GM20000 (cell line): ENCODE measurements at regions not wholly inside any gene's neighbourhood (a gene's known extent, or its start where the extent isn't known, plus 50 kb on each side); places are given as distances from the start of the nearest gene placed in this dataset.

Experiments used
- DNase-seq: peaks from one replicate; pipeline ENCODE4 v3.0.0; 2012; ENCODE audit warnings: low spot score
- CTCF ChIP-seq: IDR thresholded peaks from 2 replicates; pipeline ENCODE4 v1.5.1; 2012; ENCODE audit warnings: mild to moderate bottlenecking, control low read depth; ENCODE audit errors: extremely low read depth, missing control alignments

GRCh38 chr18:42561521-42561920 is 554.0 kb downstream of the RIT2 start:
- DNase-seq = no peak
- no peak for TF ChIP-seq CTCF

GRCh38 chr18:42563995-42564394 is 551.5 kb downstream of the RIT2 start:
- TF ChIP-seq CTCF = no peak
- DNase-seq = no peak

GRCh38 chr18:42564761-42565160 is 550.7 kb downstream of the RIT2 start:
- no peak for DNase-seq
- no peak for TF ChIP-seq CTCF

- no peak for TF ChIP-seq CTCF
- DNase-seq = no peak
These were observed 546.7 kb downstream of the RIT2 start for GRCh38 chr18:42568773-42569172.

GRCh38 chr18:42574871-42575270 is 540.6 kb downstream of the RIT2 start:
- TF ChIP-seq CTCF = no peak
- DNase-seq = no peak

GRCh38 chr18:42576124-42576523 is 539.4 kb downstream of the RIT2 start:
- TF ChIP-seq CTCF = no peak

GRCh38 chr18:42578792-42579191 is 536.7 kb downstream of the RIT2 start:
- no peak for DNase-seq
- TF ChIP-seq CTCF = no peak

More at GRCh38 chr18:42576124-42576523, 539.4 kb downstream of the RIT2 start:
- no peak for DNase-seq
